Loucy (cell line): ENCODE measurements at regions not wholly inside any gene's neighbourhood (a gene's known extent, or its start where the extent isn't known, plus 50 kb on each side); places are given as distances from the start of the nearest gene placed in this dataset.

Source experiments
- H2AFZ ChIP-seq: fragments of 200-600 bp; sonication (generic); 2 replicates; pipeline ENCODE4 v1.6.0; 2016; ENCODE audit warnings: antibody characterized with exemption, mild to moderate bottlenecking, low read length, moderate library complexity
- H3F3A ChIP-seq: fragments of 200-600 bp; 2 replicates; pipeline ENCODE4 v1.6.0; 2016; ENCODE audit warnings: antibody characterized with exemption, low read depth, mild to moderate bottlenecking
- H3K27me3 ChIP-seq: fragments of 200-600 bp; sonication (generic); 2 replicates; pipeline ENCODE4 v1.6.1; 2014; ENCODE audit warnings: low read length, mild to moderate bottlenecking; ENCODE audit not compliant: insufficient read depth, poor library complexity, severe bottlenecking
- H3K36me3 ChIP-seq: fragments of 200-600 bp; sonication (generic); 2 replicates; pipeline ENCODE4 v1.6.1; 2016; ENCODE audit warnings: low read length; ENCODE audit not compliant: insufficient read depth
- H3K4me1 ChIP-seq: fragments of 200-600 bp; sonication (generic); 2 replicates; pipeline ENCODE4 v1.5.1; 2014; ENCODE audit warnings: low read length, mild to moderate bottlenecking; ENCODE audit not compliant: insufficient read depth, poor library complexity, severe bottlenecking
- H3K4me2 ChIP-seq: fragments of 200-600 bp; sonication (generic); 2 replicates; pipeline ENCODE4 v1.6.0; 2014; ENCODE audit warnings: antibody characterized with exemption, low read length, low read depth, mild to moderate bottlenecking; ENCODE audit not compliant: poor library complexity, severe bottlenecking
- H3K4me3 ChIP-seq: fragments of 200-600 bp; sonication (generic); 2 replicates; pipeline ENCODE4 v1.5.1; 2014; ENCODE audit warnings: low read length, mild to moderate bottlenecking, mixed read lengths; ENCODE audit not compliant: poor library complexity, severe bottlenecking
- H3K79me2 ChIP-seq: fragments of 200-600 bp; sonication (generic); 2 replicates; pipeline ENCODE4 v1.6.1; 2014; ENCODE audit warnings: low read length; ENCODE audit not compliant: insufficient read depth
- H3K9ac ChIP-seq: fragments of 200-600 bp; sonication (generic); 2 replicates; pipeline ENCODE4 v1.6.0; 2014; ENCODE audit warnings: mild to moderate bottlenecking, low read depth, low read length, moderate library complexity; ENCODE audit not compliant: poor library complexity, severe bottlenecking
- H3K9me2 ChIP-seq: fragments of 200-600 bp; sonication (generic); replicated peaks from 2 replicates; pipeline ENCODE4 v1.6.1; 2016; ENCODE audit warnings: low read depth, low read length, mixed read lengths
- H3K9me3 ChIP-seq: fragments of 200-600 bp; sonication (generic); 2 replicates; pipeline ENCODE4 v1.6.1; 2014; ENCODE audit warnings: mild to moderate bottlenecking, antibody characterized with exemption, low read length, low read depth; ENCODE audit not compliant: insufficient read depth
- H4K20me1 ChIP-seq: fragments of 200-600 bp; sonication (generic); 2 replicates; pipeline ENCODE4 v1.6.0; 2014; ENCODE audit warnings: antibody characterized with exemption, low read length, mild to moderate bottlenecking; ENCODE audit not compliant: insufficient read depth, poor library complexity, severe bottlenecking
- EZH2phosphoT487 ChIP-seq: fragments of 200-600 bp; IDR thresholded peaks from 2 replicates; pipeline ENCODE4 v1.6.1; 2018; ENCODE audit warnings: antibody characterized with exemption, mild to moderate bottlenecking, moderate library complexity, borderline replicate concordance
- TF ChIP-seq, protein P1 (sequence below): fragments of 200-600 bp; sonication (generic); conservative IDR thresholded peaks from 2 replicates; pipeline ENCODE4 v1.5.1; 2014; ENCODE audit warnings: mild to moderate bottlenecking, antibody characterized with exemption, low read length

- Histone ChIP-seq H3F3A (no peaks in the 10 kb centered on the region), H3K9me2 (no peaks in the 10 kb centered on the region), H3K27me3 (no peaks in the 10 kb centered on the region), H3K9ac (no peak overlapping the region), H3K4me3 (no peak overlapping the region), H4K20me1 (no peaks in the 10 kb centered on the region), H2AFZ (no peak overlapping the region), H3K36me3 (no peaks in the 10 kb centered on the region), H3K9me3 (no peaks in the 10 kb centered on the region), H3K4me2 (no peak overlapping the region), H3K4me1 (peaks cover 5% of the 10 kb centered on the region), H3K79me2 (no peaks in the 10 kb centered on the region)
- TF ChIP-seq, protein P1, sequence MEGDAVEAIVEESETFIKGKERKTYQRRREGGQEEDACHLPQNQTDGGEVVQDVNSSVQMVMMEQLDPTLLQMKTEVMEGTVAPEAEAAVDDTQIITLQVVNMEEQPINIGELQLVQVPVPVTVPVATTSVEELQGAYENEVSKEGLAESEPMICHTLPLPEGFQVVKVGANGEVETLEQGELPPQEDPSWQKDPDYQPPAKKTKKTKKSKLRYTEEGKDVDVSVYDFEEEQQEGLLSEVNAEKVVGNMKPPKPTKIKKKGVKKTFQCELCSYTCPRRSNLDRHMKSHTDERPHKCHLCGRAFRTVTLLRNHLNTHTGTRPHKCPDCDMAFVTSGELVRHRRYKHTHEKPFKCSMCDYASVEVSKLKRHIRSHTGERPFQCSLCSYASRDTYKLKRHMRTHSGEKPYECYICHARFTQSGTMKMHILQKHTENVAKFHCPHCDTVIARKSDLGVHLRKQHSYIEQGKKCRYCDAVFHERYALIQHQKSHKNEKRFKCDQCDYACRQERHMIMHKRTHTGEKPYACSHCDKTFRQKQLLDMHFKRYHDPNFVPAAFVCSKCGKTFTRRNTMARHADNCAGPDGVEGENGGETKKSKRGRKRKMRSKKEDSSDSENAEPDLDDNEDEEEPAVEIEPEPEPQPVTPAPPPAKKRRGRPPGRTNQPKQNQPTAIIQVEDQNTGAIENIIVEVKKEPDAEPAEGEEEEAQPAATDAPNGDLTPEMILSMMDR = no peak
- TF ChIP-seq EZH2phosphoT487 = no peak
Measured at GRCh38 chr5:84597904-84598303, 213.2 kb upstream of the EDIL3 start.

DNA sequence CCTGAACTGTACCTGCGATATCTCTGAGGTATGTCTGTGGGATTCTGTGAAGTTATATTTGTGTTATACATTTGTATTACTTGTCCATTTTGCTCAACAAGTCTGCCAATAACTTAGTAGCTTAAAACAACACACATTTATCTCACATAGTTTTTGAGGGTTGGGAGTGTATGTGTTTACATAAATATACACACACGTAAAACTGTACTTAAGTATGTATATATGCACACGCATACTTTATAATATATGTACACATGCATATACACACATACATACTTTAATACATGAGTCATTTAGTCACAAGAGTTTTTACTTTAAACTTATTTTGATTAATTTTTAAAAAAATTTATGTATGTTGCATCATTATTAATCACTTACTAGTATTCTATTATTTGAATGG is 205.9 kb upstream of the EDIL3 start:
- Histone ChIP-seq H3K4me2 (no peak overlapping the region), H3K4me1 (peaks cover 4% of the 10 kb centered on the region), H3F3A (no peaks in the 10 kb centered on the region), H3K9ac (no peak overlapping the region), H3K9me3 (no peaks in the 10 kb centered on the region), H2AFZ (no peak overlapping the region), H3K4me3 (no peak overlapping the region), H3K79me2 (no peaks in the 10 kb centered on the region), H3K9me2 (no peaks in the 10 kb centered on the region), H3K36me3 (no peaks in the 10 kb centered on the region), H4K20me1 (no peaks in the 10 kb centered on the region), H3K27me3 (no peaks in the 10 kb centered on the region)
- TF ChIP-seq EZH2phosphoT487 = no peak
- TF ChIP-seq, protein P1 = no peak

DNA sequence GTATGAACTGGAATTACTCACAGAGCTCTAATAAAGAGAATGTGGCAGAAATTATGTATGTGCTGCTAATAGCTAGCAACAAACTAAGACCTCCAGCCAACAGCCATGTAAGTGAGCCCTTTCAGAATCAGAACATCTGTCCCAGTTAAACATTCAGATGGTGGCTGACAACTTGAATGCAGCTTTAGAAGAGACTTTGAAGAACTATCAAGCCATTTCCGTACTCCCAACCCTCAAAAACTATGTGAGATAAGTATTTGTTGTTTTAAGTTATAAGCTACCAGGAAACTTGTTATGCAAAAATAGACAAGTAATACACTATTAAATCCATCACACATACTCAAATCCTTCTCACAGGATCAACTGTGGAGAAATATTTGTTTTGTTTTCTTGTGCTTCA is 205.2 kb upstream of the EDIL3 start:
- no peaks in the 10 kb centered on the region for H3K36me3 ChIP-seq
- H2AFZ ChIP-seq = peak overlapping the region; percentile 29; the same call in 1 of the 2 replicates
- H3K9me2 ChIP-seq = no peaks in the 10 kb centered on the region
- H3K27me3 ChIP-seq = no peaks in the 10 kb centered on the region
- no peak overlapping the region for H3K9ac ChIP-seq
- H4K20me1 ChIP-seq = no peaks in the 10 kb centered on the region
- H3F3A ChIP-seq = no peaks in the 10 kb centered on the region
- no peaks in the 10 kb centered on the region for H3K9me3 ChIP-seq
- H3K4me3 ChIP-seq = no peak overlapping the region
- no peak overlapping the region for H3K4me2 ChIP-seq
- no peak for TF ChIP-seq EZH2phosphoT487
- TF ChIP-seq, protein P1 = no peak
- peaks cover 4% of the 10 kb centered on the region for H3K4me1 ChIP-seq
- H3K79me2 ChIP-seq = no peaks in the 10 kb centered on the region
